GM12891 (cell line): ENCODE measurements at regions not wholly inside any gene's neighbourhood (a gene's known extent, or its start where the extent isn't known, plus 50 kb on each side); places are given as distances from the start of the nearest gene placed in this dataset.

Experiments used
- POLR2AphosphoS5 ChIP-seq: IDR thresholded peaks from 2 replicates; pipeline ENCODE4 v1.6.1; 2011; ENCODE audit warnings: low read depth, low read length, control low read depth
- TAF1 ChIP-seq: IDR thresholded peaks from 2 replicates; pipeline ENCODE4 v1.6.1; 2011; ENCODE audit warnings: low read depth, low read length, control low read depth

DNA sequence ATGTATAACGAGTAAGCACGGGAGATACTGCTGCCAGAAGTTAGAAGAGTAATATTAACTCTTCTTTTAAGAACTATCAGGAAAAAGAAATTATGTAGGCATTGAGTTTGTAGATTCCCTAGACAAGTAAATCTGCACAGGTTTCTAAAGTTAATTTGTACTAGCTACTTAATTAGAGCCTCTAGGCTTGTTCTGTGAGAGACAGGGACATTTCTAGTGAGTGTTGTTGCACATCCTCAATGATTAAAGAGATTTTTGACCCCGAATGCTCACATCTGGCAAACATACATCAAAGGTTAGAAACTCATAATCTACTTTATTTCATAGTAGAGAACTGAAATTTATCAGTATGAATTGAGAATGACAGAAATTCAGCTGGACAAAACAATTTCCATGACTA is 669.0 kb upstream of the CDH7 start:
- no peak for TF ChIP-seq POLR2AphosphoS5
- no peak for TF ChIP-seq TAF1
